CD4-positive, alpha-beta T cell treated with Interleukin-2 at 100 ng/mL for 4 hours (primary cell): ENCODE measurements at regions not wholly inside any gene's neighbourhood (a gene's known extent, or its start where the extent isn't known, plus 50 kb on each side); places are given as distances from the start of the nearest gene placed in this dataset.

Experiments used
- DNase-seq: peaks from one replicate; pipeline ENCODE4 v3.0.0-alpha.2; 2020; ENCODE audit warnings: low spot score

GRCh38 chr21:16363100-16363499, 633.3 kb downstream of the USP25 start:
- DNase-seq: no peak

- DNase-seq: no peak
These were observed 633.7 kb downstream of the USP25 start for GRCh38 chr21:16363518-16363917.

- DNase-seq: no peak
These were observed 636.4 kb downstream of the USP25 start for GRCh38 chr21:16366207-16366606.

- no peak for DNase-seq
These were observed 637.3 kb downstream of the USP25 start for GRCh38 chr21:16367079-16367478.

GRCh38 chr21:16370186-16370585, 640.4 kb downstream of the USP25 start:
- DNase-seq: no peak

- no peak for DNase-seq
These were observed 642.8 kb downstream of the USP25 start for GRCh38 chr21:16372586-16372985.

GRCh38 chr21:16376673-16377072, 646.9 kb downstream of the USP25 start:
- no peak for DNase-seq

- DNase-seq: no peak
These were observed 647.4 kb downstream of the USP25 start for GRCh38 chr21:16377120-16377658.

GRCh38 chr21:16377857-16378256, 648.1 kb downstream of the USP25 start:
- DNase-seq: no peak

GRCh38 chr21:16378525-16378924, 648.7 kb downstream of the USP25 start:
- DNase-seq: no peak

GRCh38 chr21:16388291-16388690, 658.5 kb downstream of the USP25 start:
- no peak for DNase-seq

- no peak for DNase-seq
These were observed 659.3 kb downstream of the USP25 start for GRCh38 chr21:16388911-16389560.

GRCh38 chr21:16389643-16390042, 659.9 kb downstream of the USP25 start:
- no peak for DNase-seq

GRCh38 chr21:16395285-16395684, 665.5 kb downstream of the USP25 start:
- DNase-seq: no peak

- DNase-seq: no peak
These were observed 673.0 kb downstream of the USP25 start for GRCh38 chr21:16402752-16403151.

- no peak for DNase-seq
These were observed 675.0 kb downstream of the USP25 start for GRCh38 chr21:16404776-16405175.

GRCh38 chr21:16406355-16406754, 676.6 kb downstream of the USP25 start:
- no peak for DNase-seq

- no peak for DNase-seq
These were observed 677.8 kb downstream of the USP25 start for GRCh38 chr21:16407403-16408240.

GRCh38 chr21:16408280-16408679, 678.5 kb downstream of the USP25 start:
- DNase-seq: no peak

GRCh38 chr21:16409352-16409751, 679.6 kb downstream of the USP25 start:
- no peak for DNase-seq

GRCh38 chr21:16418226-16418625, 688.4 kb downstream of the USP25 start:
- DNase-seq: no peak

- no peak for DNase-seq
These were observed 688.9 kb downstream of the USP25 start for GRCh38 chr21:16418642-16419041.

- no peak for DNase-seq
These were observed 689.6 kb downstream of the USP25 start for GRCh38 chr21:16419188-16419921.
